ENCODE measurements at regions not wholly inside any gene's neighbourhood (a gene's known extent, or its start where the extent isn't known, plus 50 kb on each side); places are given as distances from the start of the nearest gene placed in this dataset.

GRCh38 chr10:17510242-17510908, 56.0 kb upstream of the ST8SIA6 start:
- DNase-seq (no peak), ATAC-seq (replicated peaks) (peak; percentile 60 to 68)
- no peak overlapping the region for H3K4me3 Mint-ChIP-seq
- peaks cover 0 to 9% of the 10 kb centered on the region in 2 donors for H3K9me3 Mint-ChIP-seq
- no peak overlapping the region for H3K27ac Mint-ChIP-seq
- peaks cover 5% of the 10 kb centered on the region in 2 donors for H3K27me3 Mint-ChIP-seq
- H3K4me1 Mint-ChIP-seq: no peaks in the 10 kb centered on the region
- no peaks in the 10 kb centered on the region for H3K36me3 Mint-ChIP-seq

- no peak for ATAC-seq (replicated peaks)
- DNase-seq: no peak
- Mint-ChIP-seq H3K4me3 (no peak overlapping the region), H3K27me3 (peaks cover 5% of the 10 kb centered on the region in 2 donors), H3K36me3 (no peaks in the 10 kb centered on the region), H3K9me3 (peaks cover 0 to 5% of the 10 kb centered on the region in 2 donors), H3K4me1 (no peaks in the 10 kb centered on the region), H3K27ac (no peak overlapping the region)
These were observed 53.1 kb upstream of the ST8SIA6 start for GRCh38 chr10:17507538-17507937.

DNA sequence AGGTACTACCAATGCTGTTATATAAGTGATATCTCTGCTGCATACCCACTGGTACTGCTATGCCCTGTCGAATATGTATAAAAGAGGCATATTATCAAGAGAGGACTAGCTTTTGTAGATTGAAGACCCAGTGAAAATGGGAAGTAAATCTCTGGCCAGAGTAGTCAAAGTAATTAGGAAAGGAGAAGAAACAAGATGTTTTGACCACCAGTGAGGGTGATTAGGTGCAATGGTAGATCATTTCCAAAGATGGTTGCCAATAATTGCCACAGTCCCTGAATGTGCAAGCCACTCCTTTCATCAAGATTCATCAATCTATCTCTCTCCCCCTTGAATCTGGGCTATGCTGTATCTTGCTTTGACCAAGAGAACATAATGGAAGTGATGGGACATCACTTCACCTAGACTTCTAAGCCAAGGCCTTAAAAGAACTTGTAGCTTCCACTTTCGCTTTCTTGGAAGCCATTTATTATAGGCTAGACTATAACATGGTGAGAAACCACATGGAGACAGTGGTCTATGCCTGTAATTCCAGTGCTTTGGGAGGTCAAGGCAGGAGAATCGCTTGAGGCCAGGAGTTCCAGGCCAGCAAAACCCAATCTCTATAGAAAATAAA, 52.6 kb upstream of the ST8SIA6 start:
- peaks cover 0 to 5% of the 10 kb centered on the region in 2 donors for H3K9me3 Mint-ChIP-seq
- no peak overlapping the region for H3K27ac Mint-ChIP-seq
- ATAC-seq (replicated peaks): no peak
- no peaks in the 10 kb centered on the region for H3K4me1 Mint-ChIP-seq
- no peaks in the 10 kb centered on the region for H3K36me3 Mint-ChIP-seq
- H3K4me3 Mint-ChIP-seq: no peak overlapping the region
- H3K27me3 Mint-ChIP-seq: peaks cover 5 to 6% of the 10 kb centered on the region in 2 donors
- DNase-seq: no peak

GRCh38 chr10:17506390-17506789, 52.0 kb upstream of the ST8SIA6 start:
- Mint-ChIP-seq H3K36me3 (no peaks in the 10 kb centered on the region), H3K9me3 (peaks cover 0 to 5% of the 10 kb centered on the region in 2 donors), H3K27me3 (peaks cover 5 to 9% of the 10 kb centered on the region in 2 donors), H3K4me1 (no peaks in the 10 kb centered on the region), H3K4me3 (no peak overlapping the region), H3K27ac (no peak overlapping the region)
- no peak for DNase-seq
- no peak for ATAC-seq (replicated peaks)

- H3K36me3 Mint-ChIP-seq: no peaks in the 10 kb centered on the region
- no peak overlapping the region for H3K4me3 Mint-ChIP-seq
- DNase-seq (no peak), ATAC-seq (replicated peaks) (no peak)
- no peak overlapping the region for H3K27ac Mint-ChIP-seq
- H3K27me3 Mint-ChIP-seq: peaks cover 5 to 9% of the 10 kb centered on the region in 2 donors
- no peaks in the 10 kb centered on the region for H3K4me1 Mint-ChIP-seq
- H3K9me3 Mint-ChIP-seq: peaks cover under 1 to 5% of the 10 kb centered on the region in 2 donors
These were observed 50.3 kb upstream of the ST8SIA6 start for GRCh38 chr10:17504547-17505245.

Data from stimulated activated naive B cell treated with anti-CD40 and anti-IgM and Interleukin-4, amounts not matched to agents 10 μg/mL and 1 μg/mL and 100 μg/mL, for 72 hours (primary cell).